ENCODE measurements at regions not wholly inside any gene's neighbourhood (a gene's known extent, or its start where the extent isn't known, plus 50 kb on each side); places are given as distances from the start of the nearest gene placed in this dataset.
"Not testable (repeated sequence)": the region's sequence is repeated elsewhere in the genome, so short reads cannot be mapped to it uniquely, and the experiment has no call there.

DNA sequence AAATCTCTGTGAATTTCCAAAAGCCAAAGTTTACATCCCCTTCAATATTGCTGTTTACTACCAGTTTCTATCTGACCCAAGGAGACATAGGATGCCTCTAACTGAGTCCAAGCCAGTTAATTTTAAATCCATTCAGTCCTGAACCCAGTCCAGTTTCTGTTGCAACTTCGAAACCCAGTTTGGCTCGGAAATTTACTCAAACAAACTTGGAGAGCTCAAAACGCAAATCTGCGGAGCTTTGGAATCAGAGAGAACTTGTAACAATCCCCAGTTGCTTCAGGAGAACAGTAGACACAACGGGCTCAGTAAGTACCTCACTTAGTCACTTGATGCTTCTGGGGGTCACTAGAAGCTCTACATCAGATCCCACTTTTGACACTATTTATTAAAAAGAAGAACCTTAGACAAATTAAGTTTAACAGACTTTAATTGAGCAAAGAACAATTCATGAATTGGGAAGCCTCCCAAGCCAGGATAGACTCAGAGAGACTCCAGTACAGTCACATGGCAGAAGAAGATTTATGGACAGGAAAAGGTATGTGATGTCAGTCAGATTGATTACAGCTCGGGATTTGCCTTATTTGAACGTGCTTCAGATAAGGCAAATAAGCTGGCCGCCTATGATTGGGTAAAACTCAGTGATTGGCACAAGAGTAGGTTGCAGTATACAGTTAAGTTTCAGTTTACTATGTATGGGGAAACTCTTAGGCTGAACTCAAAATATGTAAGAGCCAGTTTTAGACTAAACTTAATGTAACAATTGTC lies 118.0 kb downstream of the RFPL4B start:
- DNase-seq, result no peak

DNA sequence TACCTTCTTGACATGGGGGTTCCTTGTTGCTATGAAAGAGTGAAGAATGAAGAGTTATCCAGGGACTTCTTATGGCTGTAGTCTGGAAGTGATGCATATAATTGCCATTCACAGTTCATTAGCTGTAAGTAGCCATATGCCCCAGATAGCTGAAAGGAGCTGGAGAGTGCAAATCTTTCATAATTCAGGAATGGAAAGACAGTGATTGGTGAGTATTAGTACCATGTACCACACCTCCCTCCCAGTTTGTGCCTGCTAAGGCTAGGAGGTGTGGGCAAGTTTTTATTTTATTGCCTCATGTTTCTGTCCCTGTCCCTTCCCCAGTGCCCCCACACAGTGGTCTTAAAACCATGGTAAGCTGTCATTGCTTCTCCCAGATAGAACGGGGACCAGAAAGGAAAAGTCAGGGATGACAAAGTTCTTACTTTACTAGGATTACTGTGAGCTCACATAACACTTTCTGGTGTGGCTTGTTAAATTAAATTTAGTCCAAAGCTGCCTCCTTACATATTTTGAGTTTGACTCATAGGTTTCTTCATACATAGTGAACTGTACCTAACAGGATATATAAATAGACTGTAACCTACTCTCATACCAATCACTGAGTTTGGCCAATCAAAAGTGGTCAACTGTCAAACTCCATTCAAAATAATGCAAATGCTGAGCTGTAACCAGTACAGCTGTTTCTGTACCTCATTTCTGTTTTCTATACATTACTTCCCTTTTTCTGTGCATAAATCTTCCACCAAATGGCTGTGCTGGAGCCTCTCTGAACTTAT lies 119.4 kb downstream of the RFPL4B start:
- no peak for DNase-seq

DNA sequence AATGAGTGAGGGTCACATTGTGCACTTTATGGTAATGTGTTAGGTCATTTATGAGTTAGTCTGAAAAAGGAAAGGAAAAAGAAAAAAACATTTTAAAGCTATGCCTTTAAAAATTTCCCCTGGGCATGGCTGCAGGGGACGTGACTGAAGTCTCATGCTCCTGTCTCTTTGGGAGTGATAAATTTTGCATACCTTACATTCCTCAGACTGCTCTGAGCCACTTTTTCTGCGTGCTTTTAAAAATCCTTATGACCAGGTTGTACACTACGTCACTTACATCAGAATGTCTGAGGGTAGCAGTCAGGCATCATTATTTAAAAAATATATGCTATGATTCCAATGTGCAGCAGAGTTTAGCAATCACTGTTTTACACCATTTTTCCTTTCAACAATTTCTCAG lies 121.2 kb downstream of the RFPL4B start:
- DNase-seq, result no peak

DNA sequence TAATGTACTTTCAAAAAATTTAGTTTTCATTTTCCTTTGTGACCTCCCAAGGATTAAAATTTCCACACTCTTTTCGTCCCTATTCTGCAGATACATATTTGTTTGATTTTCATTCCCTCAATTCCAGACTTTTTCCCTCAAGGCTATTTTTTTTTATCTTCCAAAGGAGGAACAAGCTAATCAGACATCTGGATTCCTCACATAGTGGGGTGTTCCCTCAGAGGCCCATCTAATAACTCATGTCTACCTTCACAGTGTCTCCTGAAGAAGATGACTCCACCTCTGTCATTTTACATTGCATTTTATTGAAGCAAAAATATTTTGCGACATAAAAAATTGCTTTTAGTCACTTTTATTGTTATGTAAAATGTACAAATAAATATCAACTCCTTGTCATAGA lies 122.2 kb downstream of the RFPL4B start:
- DNase-seq, result no peak

DNA sequence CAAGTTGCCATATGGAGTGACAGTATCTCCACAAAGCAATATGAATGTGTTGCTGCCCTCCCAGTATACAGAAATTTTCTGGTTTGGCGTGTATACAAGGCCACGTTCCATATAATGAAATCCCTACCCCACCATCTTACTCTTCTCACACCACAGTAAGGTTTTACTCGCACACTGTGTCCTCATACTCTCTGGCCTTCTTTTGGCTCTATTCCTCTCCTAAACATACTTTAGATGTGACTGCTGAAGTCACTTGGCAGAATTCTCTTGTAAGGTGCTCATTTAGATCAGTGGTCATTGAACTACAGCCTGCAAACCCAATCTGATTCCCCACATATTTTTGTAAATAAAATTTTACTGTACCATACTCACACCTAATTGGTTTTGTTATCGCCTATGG lies 123.2 kb downstream of the RFPL4B start:
- DNase-seq, result no peak

DNA sequence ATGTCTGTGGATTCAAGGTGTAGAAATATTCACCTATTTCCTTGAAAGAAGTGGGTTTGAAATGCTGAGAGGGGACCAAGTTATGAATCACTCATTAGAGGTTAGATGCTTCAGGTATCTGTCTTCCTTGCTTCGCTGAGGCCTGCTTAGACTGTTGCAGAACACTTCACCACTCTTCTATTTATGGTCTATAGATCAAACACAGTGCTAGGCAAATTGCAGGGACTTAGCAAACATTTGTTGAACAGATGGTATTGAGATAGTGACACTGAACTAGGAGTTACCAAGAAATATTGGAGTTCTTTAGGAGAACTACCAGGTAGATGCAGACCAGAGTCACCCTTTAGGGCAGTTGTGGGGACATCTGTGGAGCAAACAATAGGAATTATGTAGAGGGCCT lies 123.8 kb downstream of the RFPL4B start:
- DNase-seq, result no peak

DNA sequence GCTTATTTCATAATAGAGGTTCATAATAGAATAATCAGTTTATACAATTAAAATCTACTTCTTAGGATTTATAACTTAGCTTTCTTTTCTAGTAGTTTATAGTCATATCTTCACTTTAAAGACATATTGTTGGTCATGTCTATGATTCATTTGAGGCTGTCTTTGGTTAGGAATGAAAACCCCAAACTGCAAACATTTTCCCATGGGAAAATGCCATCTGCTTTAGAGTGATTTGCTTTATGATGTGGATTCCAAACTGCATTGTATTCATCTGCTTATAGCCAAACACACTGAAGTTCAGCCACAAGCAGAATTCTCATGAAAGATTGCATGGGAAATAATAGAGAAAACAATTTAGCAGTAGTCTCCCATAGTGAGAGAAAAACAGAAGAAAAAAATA lies 128.0 kb downstream of the RFPL4B start:
- no peak for DNase-seq

DNA sequence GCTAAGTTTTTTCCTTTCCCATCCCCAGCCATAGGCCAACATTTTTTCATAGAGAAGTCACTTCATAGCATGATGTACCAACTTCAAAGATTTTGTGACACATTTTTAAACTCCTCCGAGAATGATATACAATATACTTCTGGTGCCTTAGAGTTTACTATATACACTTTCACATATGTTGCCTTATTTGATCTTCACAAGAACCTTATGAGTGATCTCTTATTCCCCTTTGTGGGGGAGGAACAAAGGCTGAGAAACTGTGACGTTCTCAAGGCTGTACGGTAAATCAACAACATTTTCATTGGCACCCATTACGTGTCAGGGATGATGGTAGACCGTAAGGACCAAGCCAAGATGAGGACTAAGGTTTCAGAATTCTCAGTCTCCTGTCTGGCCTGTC lies 130.0 kb downstream of the RFPL4B start:
- DNase-seq, result no peak

DNA sequence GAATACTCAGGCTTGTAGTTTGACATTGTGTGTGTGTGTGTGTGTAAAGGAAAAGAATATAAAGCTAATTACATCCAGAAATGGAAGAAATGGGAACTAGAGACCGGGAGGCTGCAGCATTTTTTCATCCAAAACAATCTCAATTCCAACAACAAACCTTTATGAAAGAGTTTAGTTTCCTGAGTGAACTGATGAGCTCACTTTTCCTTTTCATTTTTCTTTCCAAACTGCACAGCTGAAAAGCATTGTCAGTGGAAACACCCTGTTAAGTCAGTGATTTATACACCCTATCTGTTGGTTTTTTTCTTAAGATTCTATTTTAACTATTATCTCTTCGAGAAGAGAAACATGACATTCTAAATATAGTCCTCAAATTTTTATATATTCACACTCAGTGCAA lies 130.9 kb downstream of the RFPL4B start:
- no peak for DNase-seq

DNA sequence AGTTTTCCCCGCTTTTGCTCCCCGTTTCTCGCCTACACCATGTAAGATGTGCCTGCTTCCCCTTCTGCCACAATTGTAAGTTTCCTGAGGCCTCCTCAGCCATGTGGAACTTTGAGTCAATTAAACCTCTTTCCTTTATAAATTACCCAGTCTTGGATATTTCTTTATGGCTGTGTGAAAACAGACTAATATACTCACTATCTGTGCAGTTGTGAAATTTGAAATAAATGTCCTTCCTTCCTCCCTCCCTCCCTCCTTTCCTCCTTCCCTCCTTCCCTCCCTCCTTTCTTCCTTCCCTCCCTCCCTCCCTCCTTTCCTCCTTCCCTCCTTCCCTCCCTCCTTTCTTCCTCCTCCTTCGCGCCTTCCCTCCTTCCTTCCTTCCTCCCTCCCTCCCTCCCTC lies 132.8 kb downstream of the RFPL4B start:
- DNase-seq, result not testable (repeated sequence)

DNA sequence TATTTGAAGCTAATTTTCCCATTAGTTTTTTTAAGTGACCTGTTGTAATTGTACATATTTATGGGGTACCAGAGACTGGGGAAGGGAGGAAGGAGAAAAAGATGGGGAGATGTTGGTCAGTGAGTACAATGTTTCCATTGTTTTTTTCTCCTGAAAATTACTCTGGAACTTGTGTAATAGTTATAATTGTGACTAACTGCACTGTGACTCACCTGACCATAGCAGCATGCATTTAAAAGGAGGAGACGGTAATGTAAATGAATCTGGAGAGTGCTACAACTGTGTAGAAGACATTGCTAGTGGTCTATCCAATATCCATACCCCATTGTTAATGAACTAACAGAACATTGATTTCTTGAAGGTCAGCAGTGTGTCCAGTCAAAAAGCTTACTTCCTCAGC lies 133.4 kb downstream of the RFPL4B start:
- no peak for DNase-seq

DNA sequence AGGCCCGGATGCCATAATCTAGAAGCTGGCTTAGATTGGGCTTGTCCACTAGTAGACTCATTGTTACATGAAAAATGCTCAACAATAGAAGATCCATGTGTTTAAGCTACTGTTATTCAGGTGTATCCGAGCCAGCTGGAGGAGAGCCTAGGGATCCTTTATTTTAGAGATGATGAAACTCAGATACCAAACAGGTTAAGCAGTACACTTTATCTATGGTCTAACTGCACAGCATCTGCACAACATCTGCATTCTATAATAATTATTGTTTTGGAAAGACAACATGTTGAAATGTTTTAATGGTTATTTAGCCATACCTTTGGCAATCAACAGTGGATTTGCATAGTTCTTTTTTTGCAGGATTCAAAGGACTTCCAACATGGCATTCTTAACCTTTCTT lies 134.1 kb downstream of the RFPL4B start:
- DNase-seq, result no peak

DNA sequence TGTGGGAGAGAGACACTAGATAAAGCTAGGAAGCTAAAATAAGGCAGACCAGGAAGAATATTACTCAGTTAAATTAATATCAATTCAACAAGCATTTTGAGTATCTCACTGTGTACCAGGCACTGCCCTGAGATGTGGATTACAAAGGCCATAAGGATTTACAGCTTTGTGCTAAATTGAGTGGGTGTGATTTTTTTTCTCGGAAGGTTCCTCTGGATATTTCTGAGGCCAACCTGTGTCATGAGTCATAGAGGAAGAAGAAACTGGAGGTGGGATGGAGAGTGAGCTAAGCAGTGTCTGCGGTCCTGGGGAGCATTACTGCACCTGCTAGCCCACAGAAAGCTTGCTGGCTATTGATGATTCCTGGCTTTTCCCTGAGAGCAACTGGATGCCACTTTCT lies 135.2 kb downstream of the RFPL4B start:
- no peak for DNase-seq

DNA sequence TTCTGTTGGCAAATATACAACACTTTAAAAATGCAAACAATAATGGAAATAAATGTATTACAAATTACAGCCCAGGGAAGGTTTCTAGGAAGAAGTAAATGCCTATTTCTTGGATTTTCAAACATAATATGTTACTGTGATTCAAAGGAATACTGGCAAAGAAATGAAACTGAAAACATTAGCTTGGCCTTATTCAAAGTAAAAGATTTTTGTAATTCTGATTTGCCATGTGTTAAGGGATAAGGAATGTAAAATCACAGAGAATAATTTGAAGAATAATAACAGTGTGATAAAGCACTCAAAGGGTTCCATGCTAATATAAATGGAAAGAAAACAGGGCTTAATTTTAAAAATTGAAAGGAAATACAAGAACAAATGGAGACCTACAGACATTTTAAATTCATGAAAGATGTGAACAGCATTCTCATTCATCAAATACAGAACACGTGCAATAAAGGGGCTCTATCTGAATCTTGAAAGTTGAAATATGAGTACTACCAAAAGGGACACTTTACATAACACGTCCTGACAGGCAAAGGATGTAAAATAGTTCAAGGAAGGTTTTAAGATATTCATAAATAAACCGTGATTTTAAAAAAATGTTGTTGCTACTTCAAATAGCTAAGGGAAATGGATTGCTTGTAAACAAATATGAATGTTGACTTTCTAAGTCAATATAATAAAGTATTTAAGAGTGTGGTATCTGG lies 138.1 kb downstream of the RFPL4B start:
- no peak for DNase-seq

DNA sequence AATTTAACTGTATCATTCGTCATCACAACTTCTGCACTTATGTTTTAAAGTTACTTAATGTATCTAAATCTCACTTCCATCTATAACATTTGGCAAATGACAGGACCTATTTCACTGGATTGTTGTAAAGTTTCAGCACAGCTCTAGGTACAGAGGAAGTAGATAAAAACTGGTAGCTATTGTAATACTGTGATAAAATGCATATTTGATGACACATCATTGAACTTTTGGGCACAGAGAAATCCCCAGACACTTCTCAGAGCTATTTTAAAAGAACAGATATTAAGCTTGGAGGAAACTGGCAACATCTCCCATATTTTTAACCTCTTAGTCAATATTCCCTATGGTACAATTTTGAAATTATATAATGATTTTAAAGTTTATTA lies 138.7 kb downstream of the RFPL4B start:
- no peak for DNase-seq

DNA sequence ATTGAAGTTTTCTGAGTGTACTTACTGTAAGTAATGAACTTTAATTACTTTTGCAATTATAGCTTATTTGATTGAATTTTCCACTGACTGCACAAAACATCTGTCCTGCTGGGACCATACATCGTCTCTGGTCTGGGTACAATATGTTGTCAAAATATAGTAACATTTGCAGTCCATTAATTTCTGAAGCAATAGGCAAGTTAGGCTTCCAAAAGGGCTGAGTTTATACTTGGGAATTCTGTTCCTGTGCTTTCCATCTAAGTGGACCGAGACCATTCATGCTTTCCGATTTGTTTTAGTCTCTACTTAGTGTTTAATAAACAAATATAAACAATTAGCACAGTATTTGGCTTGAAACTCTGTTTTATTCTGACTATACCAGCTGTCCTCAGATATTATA lies 139.3 kb downstream of the RFPL4B start:
- no peak for DNase-seq

DNA sequence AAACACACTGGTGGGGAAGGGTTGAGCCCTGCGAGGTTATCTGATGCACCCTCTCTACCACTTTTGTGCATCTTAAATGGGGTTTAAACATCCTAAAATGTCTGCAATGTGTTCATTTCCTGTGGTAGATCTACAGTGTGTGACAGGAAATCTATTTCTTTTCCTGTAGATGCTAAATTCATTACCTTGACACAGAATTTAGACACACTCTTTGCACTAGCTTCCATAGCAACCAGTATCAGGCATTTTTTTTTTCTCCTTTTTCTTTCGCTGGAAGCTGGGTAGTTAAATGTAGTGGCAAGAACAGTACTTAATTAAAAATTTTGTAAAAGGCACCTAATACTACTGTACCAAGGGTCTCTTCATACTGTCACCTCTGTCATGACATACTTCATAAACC lies 141.1 kb downstream of the RFPL4B start:
- DNase-seq, result no peak

DNA sequence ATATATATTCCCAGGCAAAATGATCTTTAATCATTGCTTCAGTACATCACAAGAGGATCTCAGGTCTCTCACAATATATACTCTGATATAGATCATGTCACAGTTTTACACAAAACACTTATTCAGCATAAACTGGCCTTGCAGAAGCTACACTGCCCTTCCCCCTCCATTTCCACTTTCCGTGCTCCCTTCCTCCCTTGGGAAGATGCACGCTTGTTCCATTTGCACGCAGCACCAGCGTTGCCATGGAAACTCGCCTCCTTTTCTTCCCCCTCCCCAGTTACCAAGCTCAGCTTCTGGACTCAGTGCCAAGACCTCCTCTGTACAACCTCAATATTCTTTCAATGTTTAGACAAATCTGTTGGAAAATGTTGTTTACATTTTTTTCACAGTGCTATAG lies 154.6 kb downstream of the RFPL4B start:
- no peak for DNase-seq

DNA sequence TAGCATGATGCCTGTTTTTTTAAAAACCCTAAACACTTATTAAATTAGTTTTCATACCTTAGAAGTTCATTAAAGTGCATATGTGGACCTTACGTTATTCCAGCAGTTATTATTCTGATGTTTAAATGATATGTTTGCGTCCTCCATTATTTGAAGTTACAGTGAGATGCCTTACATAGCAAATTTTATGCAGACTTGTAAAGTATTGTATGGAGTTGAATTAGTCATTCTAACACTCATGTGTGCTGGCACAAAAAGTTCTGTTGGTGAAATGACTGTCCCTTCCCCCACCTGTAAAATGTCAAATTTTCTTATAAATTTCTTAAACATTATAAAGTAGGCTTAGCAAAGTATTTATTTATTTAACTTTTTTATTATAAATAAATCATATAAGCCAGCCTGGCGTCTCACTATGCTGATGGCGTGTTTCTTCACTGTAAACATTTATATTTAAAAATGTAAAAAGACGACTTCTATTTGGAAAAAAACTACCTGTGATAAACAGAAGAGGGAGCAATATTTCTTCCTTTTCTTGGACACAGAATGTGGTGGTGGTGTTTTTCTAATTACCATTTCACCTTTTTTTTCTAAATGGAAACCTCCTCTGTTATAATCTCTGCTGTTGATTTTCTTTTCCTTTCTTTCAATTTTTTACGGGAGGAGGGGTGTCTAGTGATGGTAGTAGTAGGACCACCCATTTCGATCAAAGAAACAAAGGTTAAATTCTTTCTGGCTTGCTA lies 155.4 kb downstream of the RFPL4B start:
- no peak for DNase-seq

DNA sequence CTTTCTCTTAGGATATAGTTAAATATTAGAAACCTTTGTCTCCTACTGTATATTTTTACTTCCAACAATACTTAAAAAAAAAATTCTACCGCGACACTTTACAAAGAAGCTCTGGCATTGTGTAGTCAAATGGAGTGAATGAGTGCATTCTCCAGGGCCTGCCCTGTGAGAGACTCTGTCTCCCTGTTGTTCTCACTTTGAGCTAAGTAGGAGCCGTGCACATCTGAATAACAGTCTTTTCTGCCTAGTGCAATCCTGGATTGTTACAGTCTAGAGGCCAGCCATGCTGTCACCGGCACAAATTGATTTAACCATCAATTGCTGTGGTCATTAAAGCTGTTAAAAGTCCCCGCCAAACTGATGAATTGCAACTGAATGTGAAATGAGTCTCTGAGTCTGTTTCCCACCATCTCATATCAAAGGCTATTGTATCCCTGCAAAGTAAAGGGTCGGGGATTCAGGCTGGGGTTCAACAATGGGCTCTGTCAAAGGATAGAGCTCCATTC lies 156.0 kb downstream of the RFPL4B start:
- DNase-seq, result no peak

DNA sequence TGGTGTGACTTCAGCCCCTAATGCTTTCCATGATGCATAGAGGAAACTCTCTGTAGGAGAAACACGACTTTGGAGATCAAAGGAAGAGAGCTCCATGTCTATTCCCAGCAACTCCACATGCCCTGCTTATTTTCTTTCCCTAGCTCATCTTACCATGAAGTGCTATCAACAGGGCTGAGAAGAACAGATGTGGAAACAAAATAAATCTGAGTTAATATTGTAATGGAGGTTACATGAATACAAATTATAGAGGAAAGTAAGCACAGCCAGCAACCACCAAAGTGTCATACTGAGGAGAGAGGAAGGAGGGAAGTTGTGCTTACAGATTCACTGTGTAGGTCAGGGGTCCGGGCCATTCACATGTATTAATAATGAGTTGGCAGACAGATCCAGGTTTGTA lies 157.5 kb downstream of the RFPL4B start:
- DNase-seq, result no peak

DNA sequence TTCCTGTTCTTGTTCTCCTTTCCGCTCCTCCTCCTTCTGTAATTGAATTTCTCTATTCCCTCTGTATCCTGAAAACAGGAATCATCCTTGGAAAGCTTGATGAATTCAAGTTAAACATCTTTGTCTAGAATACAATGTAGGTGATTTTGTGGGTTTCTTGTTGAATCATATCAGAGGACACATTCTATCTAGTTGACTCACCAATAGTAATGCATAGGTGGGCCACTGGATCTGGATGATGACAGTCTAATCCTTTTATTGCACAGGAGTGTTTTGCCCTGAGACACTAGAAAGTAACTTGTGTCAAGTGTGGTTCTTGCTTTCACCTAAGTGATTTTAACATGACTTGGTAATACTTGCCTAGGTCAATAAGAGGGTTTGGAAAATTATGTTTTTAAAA lies 164.3 kb downstream of the RFPL4B start:
- no peak for DNase-seq

DNA sequence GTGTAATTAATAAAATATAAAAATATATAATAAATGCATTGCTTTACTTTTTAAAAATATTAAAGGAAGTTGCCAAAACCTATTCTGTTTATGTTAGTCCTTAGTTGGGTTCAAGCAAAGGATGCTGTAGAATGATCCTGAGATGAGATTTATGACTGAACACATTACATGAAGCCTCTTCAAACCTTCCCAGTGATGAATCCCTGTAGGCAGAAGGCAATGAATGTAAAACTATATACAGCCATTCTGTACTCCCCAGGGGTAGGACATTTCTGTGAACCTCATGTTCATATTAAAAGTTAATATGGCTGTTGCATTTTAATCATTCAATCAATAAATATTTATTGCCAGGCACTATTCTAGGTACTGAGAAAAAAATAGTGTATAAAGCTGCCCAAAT lies 166.0 kb downstream of the RFPL4B start:
- DNase-seq, result no peak
